GM12878 (cell line): ENCODE measurements at regions not wholly inside any gene's neighbourhood (a gene's known extent, or its start where the extent isn't known, plus 50 kb on each side); places are given as distances from the start of the nearest gene placed in this dataset.

ENCODE experiments used
- ATAC-seq: fragments of 200-7000 bp; cut with Tn5 transposase; 3 replicates; pipeline ENCODE4 v1.9.1; 2020; ENCODE audit warnings: mild to moderate bottlenecking, moderate library complexity
- BruUV-seq: library from RNA; stranded (reverse); fragments of 400-500 nt; replicated peaks from 2 replicates; lab custom pipeline; 2021; lab: Mats Ljungman, UMichigan
- CTCF ChIA-PET: fragments of 300-600 bp; sonication (Branson Sonifier 250); formaldehyde crosslinking; extraction: SDS; loops from one replicate; lab custom pipeline; 2021; ENCODE audit warnings: inconsistent platforms; lab: Yijun Ruan, JAX
- POLR2A ChIA-PET: fragments of 350-600 bp; formaldehyde crosslinking; extraction: SDS; loops from one replicate; lab custom pipeline; 2021; ENCODE audit warnings: inconsistent platforms; lab: Charles Lee
- RAD21 ChIA-PET: fragments of 300-600 bp; sonication (Branson Sonifier 250); formaldehyde crosslinking; loops from one replicate; lab custom pipeline; 2023; ENCODE audit warnings: antibody characterized with exemption; ENCODE audit not compliant: unreplicated experiment; lab: Charles Lee
- SMC1A ChIA-PET: fragments of 300-600 bp; sonication (Branson Sonifier 250); formaldehyde crosslinking; loops from one replicate; lab custom pipeline; 2023; ENCODE audit not compliant: unreplicated experiment, uncharacterized antibody; lab: Charles Lee
- DNase-seq: peaks from one replicate; pipeline ENCODE4 v3.0.0-alpha.2; 2011; ENCODE audit warnings: low read depth, low spot score
- FAIRE-seq: peaks from 3 replicates; lab custom pipeline; 2011; peaks lifted over from hg19 to GRCh38; lab: Jason Lieb, UNC
- H2AFZ ChIP-seq: 2 replicates; pipeline ENCODE4 v1.6.0; 2011; ENCODE audit warnings: low read depth, low read length, control low read depth; ENCODE audit not compliant: control insufficient read depth
- H3K27ac ChIP-seq: 2 replicates; pipeline ENCODE4 v1.5.1; 2011; ENCODE audit warnings: control low read depth; ENCODE audit not compliant: control insufficient read depth, insufficient read depth
- H3K27me3 ChIP-seq, 2 experiments: replicated peaks in 1 of 2; 2 replicates each; pipeline versions ENCODE4 v1.6.0 to v1.6.1; 2011; ENCODE audit warnings: low read length in 1 of 2; ENCODE audit not compliant: control insufficient read depth in 2 of 2, insufficient read depth in 2 of 2
- H3K36me3 ChIP-seq, 2 experiments: 2 replicates each; pipeline ENCODE4 v1.5.1; 2011; ENCODE audit warnings: low read length in 1 of 2; ENCODE audit not compliant: control insufficient read depth in 2 of 2, insufficient read depth in 2 of 2
- H3K4me1 ChIP-seq: 2 replicates; pipeline ENCODE4 v1.6.1; 2011; ENCODE audit warnings: mild to moderate bottlenecking, low read length, moderate library complexity, mixed read lengths; ENCODE audit not compliant: control insufficient read depth, insufficient read depth
- H3K4me2 ChIP-seq: 2 replicates; pipeline ENCODE4 v1.6.0; 2011; ENCODE audit warnings: control low read depth; ENCODE audit not compliant: control insufficient read depth, insufficient read depth
- H3K4me3 ChIP-seq: fragments of 200-600 bp; sonication (generic); 2 replicates; pipeline ENCODE4 v1.5.1; 2016
- H3K79me2 ChIP-seq: 2 replicates; pipeline ENCODE4 v1.6.0; 2011; ENCODE audit warnings: low read length; ENCODE audit not compliant: control insufficient read depth, insufficient read depth
- H3K9ac ChIP-seq: 2 replicates; pipeline ENCODE4 v1.8.0; 2011; ENCODE audit warnings: low read length, control low read depth, mixed read lengths; ENCODE audit not compliant: control insufficient read depth, insufficient read depth
- H3K9me3 ChIP-seq: replicated peaks from 3 replicates; pipeline ENCODE4 v1.5.1; 2011; ENCODE audit warnings: mild to moderate bottlenecking, low read length; ENCODE audit not compliant: control insufficient read depth, insufficient read depth
- H4K20me1 ChIP-seq: 2 replicates; pipeline ENCODE4 v1.6.0; 2011; ENCODE audit not compliant: control insufficient read depth, insufficient read depth
- CHD2 ChIP-seq: IDR thresholded peaks from 2 replicates; pipeline ENCODE4 v1.6.1; 2011; ENCODE audit warnings: low read depth, low read length, improper control_type of control experiment, borderline replicate concordance
- EED ChIP-seq: sonication (generic); IDR thresholded peaks from 2 replicates; pipeline ENCODE4 v1.6.1; 2016; ENCODE audit warnings: antibody characterized with exemption, low read depth
- HDAC2 ChIP-seq: fragments of 200-600 bp; sonication (generic); IDR thresholded peaks from 2 replicates; pipeline ENCODE4 v1.6.1; 2017
- IKZF1 ChIP-seq: fragments of 450-650 bp; conservative IDR thresholded peaks from 2 replicates; pipeline ENCODE4 v1.6.1; 2017; ENCODE audit warnings: antibody characterized with exemption, mild to moderate bottlenecking
- KLF5 ChIP-seq: fragments of 450-650 bp; IDR thresholded peaks from 2 replicates; pipeline ENCODE4 v1.6.1; 2014; ENCODE audit warnings: mild to moderate bottlenecking; ENCODE audit not compliant: partially characterized antibody
- MLLT1 ChIP-seq: fragments of 450-650 bp; IDR thresholded peaks from 2 replicates; pipeline ENCODE4 v1.6.1; 2016; ENCODE audit warnings: mild to moderate bottlenecking
- MXI1 ChIP-seq: fragments of 150-350 bp; IDR thresholded peaks from 2 replicates; pipeline ENCODE4 v1.6.1; 2011; ENCODE audit warnings: low read depth, mild to moderate bottlenecking, inconsistent platforms, low read length, improper control_type of control experiment
- NFYA ChIP-seq: IDR thresholded peaks from 2 replicates; pipeline ENCODE4 v1.6.1; 2011; ENCODE audit warnings: low read depth, mild to moderate bottlenecking, low read length, improper control_type of control experiment, borderline replicate concordance
- NR2C2 ChIP-seq: IDR thresholded peaks from 2 replicates; pipeline ENCODE4 v1.6.1; 2011; ENCODE audit warnings: borderline replicate concordance, low read depth; ENCODE audit not compliant: control insufficient read depth, insufficient read length
- WRNIP1 ChIP-seq: IDR thresholded peaks from 2 replicates; pipeline ENCODE4 v1.6.1; 2011; ENCODE audit warnings: low read depth, low read length, improper control_type of control experiment, borderline replicate concordance
- YY1 ChIP-seq: IDR thresholded peaks from 2 replicates; pipeline ENCODE4 v1.6.1; 2011; ENCODE audit warnings: low read depth, mild to moderate bottlenecking, low read length
- WGBS: methylation state at CpG from one replicate; pipeline ENCODE4 v1.1.6; 2016; ENCODE audit warnings: low lambda C conversion rate; ENCODE audit not compliant: insufficient replicate concordance, insufficient coverage; ENCODE audit errors: missing lambda C conversion rate; 5-methylcytosine and 5-hydroxymethylcytosine counted together
- in situ Hi-C: fragments of 300-500 bp; cut with MboI; formaldehyde crosslinking; loops from 9 replicates; pipeline ENCODE4 v1.14.3; 2018; ENCODE audit warnings: mixed read lengths
- intact Hi-C: fragments of 100-400 bp; cut with micrococcal nuclease; formaldehyde crosslinking; loops from one replicate; pipeline ENCODE4 v1.14.2; 2022; ENCODE audit not compliant: unreplicated experiment
- TF ChIP-seq, protein P1 (sequence below): fragments of 450-650 bp; IDR thresholded peaks from 2 replicates; pipeline ENCODE4 v1.6.1; 2018; ENCODE audit warnings: borderline replicate concordance, mild to moderate bottlenecking; ENCODE audit not compliant: partially characterized antibody
- TF ChIP-seq, protein P2 (sequence below): IDR thresholded peaks from 2 replicates; pipeline ENCODE4 v1.6.1; 2012; ENCODE audit warnings: low read depth, low read length, improper control_type of control experiment

GRCh38 chr20:12159261-12159660 lies 241.6 kb downstream of the BTBD3 start:
- DNase-seq: no peak
- no peak overlapping the region for H3K4me2 ChIP-seq
- no peaks in the 10 kb centered on the region for H3K36me3 ChIP-seq
- H3K9ac ChIP-seq: no peak overlapping the region
- H3K4me1 ChIP-seq: no peaks in the 10 kb centered on the region
- H3K27me3 ChIP-seq: no peaks in the 10 kb centered on the region
- SMC1A ChIA-PET: no interaction called here
- RAD21 ChIA-PET: no interaction called here
- H3K9me3 ChIP-seq: no peaks in the 10 kb centered on the region
- ATAC-seq: no peak
- no peak overlapping the region for H3K4me3 ChIP-seq
- in situ Hi-C loops: no loop called here
- H3K79me2 ChIP-seq: no peaks in the 10 kb centered on the region
- 64% methylated on average over 5 of the region's 6 CpGs for WGBS
- CTCF ChIA-PET: no interaction called here
- POLR2A ChIA-PET: no interaction called here
- H3K27ac ChIP-seq: no peak overlapping the region
- no peak overlapping the region for H2AFZ ChIP-seq
- H4K20me1 ChIP-seq: no peaks in the 10 kb centered on the region
- intact Hi-C loops: no loop called here
- no TSS peak for BruUV-seq
- no peak for FAIRE-seq
- TF ChIP-seq MXI1 (no peak), NR2C2 (no peak), KLF5 (no peak), CHD2 (no peak), YY1 (no peak), HDAC2 (no peak), WRNIP1 (no peak), NFYA (no peak), IKZF1 (no peak), MLLT1 (no peak), EED (no peak)
- TF ChIP-seq, protein P1, sequence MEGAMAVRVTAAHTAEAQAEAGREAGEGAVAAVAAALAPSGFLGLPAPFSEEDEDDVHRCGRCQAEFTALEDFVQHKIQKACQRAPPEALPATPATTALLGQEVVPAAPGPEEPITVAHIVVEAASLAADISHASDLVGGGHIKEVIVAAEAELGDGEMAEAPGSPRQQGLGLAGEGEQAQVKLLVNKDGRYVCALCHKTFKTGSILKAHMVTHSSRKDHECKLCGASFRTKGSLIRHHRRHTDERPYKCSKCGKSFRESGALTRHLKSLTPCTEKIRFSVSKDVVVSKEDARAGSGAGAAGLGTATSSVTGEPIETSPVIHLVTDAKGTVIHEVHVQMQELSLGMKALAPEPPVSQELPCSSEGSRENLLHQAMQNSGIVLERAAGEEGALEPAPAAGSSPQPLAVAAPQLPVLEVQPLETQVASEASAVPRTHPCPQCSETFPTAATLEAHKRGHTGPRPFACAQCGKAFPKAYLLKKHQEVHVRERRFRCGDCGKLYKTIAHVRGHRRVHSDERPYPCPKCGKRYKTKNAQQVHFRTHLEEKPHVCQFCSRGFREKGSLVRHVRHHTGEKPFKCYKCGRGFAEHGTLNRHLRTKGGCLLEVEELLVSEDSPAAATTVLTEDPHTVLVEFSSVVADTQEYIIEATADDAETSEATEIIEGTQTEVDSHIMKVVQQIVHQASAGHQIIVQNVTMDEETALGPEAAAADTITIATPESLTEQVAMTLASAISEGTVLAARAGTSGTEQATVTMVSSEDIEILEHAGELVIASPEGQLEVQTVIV: no peak
- TF ChIP-seq, protein P2, sequence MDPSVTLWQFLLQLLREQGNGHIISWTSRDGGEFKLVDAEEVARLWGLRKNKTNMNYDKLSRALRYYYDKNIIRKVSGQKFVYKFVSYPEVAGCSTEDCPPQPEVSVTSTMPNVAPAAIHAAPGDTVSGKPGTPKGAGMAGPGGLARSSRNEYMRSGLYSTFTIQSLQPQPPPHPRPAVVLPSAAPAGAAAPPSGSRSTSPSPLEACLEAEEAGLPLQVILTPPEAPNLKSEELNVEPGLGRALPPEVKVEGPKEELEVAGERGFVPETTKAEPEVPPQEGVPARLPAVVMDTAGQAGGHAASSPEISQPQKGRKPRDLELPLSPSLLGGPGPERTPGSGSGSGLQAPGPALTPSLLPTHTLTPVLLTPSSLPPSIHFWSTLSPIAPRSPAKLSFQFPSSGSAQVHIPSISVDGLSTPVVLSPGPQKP: no peak
